Chondrocyte (in vitro differentiated cells): ENCODE measurements at regions not wholly inside any gene's neighbourhood (a gene's known extent, or its start where the extent isn't known, plus 50 kb on each side); places are given as distances from the start of the nearest gene placed in this dataset.

Source experiments
- DNase-seq: peaks from one replicate; pipeline ENCODE4 v3.0.0; 2021; ENCODE audit warnings: mixed read lengths, low spot score
- H3K27ac Mint-ChIP-seq: one replicate; pipeline ENCODE4 v1.8.0; 2021; ENCODE audit warnings: mild to moderate bottlenecking, moderate library complexity, mixed read lengths; ENCODE audit not compliant: unreplicated experiment
- H3K27me3 Mint-ChIP-seq: 2 replicates; pipeline ENCODE4 v1.8.0; 2021; ENCODE audit warnings: low read depth, mixed read lengths
- H3K36me3 Mint-ChIP-seq: 2 replicates; pipeline ENCODE4 v1.8.0; 2021; ENCODE audit warnings: low read depth, mixed read lengths
- H3K4me1 Mint-ChIP-seq: 2 replicates; pipeline ENCODE4 v1.8.0; 2021; ENCODE audit warnings: low read depth, mild to moderate bottlenecking, mixed read lengths
- H3K4me3 Mint-ChIP-seq: one replicate; pipeline ENCODE4 v1.8.0; 2021; ENCODE audit warnings: mild to moderate bottlenecking, moderate library complexity, mixed read lengths; ENCODE audit not compliant: unreplicated experiment
- H3K9me3 Mint-ChIP-seq: 2 replicates; pipeline ENCODE4 v1.8.0; 2021; ENCODE audit warnings: low read depth, mixed read lengths
- CTCF ChIP-seq: fragments of 200-600 bp; sonication (generic); IDR thresholded peaks from 2 replicates; pipeline ENCODE4 v1.5.0; 2021; ENCODE audit warnings: antibody characterized with exemption, mild to moderate bottlenecking, moderate library complexity

DNA sequence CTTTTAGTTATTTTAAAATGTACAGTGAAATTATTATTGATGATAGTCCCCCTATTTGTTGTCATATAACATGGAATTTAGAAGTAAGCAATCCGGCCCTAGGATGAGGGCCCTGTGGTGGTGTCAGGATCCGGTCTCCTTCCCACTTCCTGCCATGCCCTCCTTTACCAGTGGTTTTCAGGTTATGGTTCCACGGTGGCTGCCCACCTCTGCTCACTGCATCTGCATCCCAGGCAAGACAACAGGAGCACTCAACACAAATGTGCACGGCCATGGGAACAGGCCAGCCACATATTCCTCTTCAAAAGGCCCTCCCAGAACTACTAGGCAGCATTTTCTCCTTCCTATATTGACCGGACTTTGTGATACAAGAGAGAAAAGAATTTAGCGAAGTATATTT, 1007.2 kb downstream of the TBC1D22A start:
- H3K36me3 Mint-ChIP-seq, result no peaks in the 10 kb centered on the region
- H3K27me3 Mint-ChIP-seq, result peaks cover 13% of the 10 kb centered on the region
- TF ChIP-seq CTCF, result no peak
- no peak overlapping the region for H3K4me3 Mint-ChIP-seq
- H3K27ac Mint-ChIP-seq, result no peak overlapping the region
- no peaks in the 10 kb centered on the region for H3K4me1 Mint-ChIP-seq
- no peak for DNase-seq
- H3K9me3 Mint-ChIP-seq, result peaks cover 15% of the 10 kb centered on the region

- Mint-ChIP-seq H3K36me3 (no peaks in the 10 kb centered on the region), H3K9me3 (peaks cover 18% of the 10 kb centered on the region), H3K27me3 (peaks cover 7% of the 10 kb centered on the region), H3K27ac (no peak overlapping the region), H3K4me1 (no peaks in the 10 kb centered on the region), H3K4me3 (no peak overlapping the region)
- no peak for TF ChIP-seq CTCF
- no peak for DNase-seq
These were observed 1005.6 kb downstream of the TBC1D22A start for GRCh38 chr22:47768027-47768426.

DNA sequence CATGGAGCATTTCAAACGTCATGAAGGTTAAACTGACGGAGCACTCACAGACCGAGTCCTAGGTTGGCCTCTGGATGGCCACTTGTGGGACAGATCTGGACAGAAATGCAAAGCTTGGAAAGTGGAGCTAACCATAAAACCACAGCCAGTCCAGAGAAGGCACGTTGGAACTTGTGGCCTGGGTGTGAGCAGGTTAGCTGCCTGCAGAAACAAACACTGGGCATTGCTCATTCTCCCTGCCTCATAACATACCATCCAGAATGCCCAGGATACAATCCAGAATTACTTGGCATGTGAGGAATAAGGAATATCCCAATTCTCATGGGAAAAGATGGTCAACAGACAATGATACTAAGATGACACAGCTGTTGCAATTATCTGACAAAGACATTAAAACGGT, 1005.0 kb downstream of the TBC1D22A start:
- peaks cover 18% of the 10 kb centered on the region for H3K9me3 Mint-ChIP-seq

DNA sequence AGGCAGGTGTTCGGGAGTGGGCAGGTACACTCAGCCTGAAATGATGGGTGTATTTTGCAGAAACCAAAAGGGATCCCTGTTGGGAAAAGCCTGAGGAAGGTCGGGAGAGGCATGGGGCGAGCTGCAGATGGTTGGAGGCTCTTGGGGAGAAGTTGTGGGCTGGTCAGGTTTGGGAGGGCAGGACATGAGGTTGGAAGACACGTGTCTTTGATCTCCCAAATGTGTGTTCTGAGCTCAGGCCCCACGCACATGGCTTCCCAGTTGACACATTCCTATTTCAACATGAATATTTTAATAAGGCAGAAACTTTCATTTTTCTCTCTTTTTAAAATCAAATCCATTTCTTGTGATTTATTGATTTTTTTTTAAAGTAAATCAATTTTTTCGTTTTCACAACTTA, 1003.3 kb downstream of the TBC1D22A start:
- H3K4me1 Mint-ChIP-seq, result no peaks in the 10 kb centered on the region
- no peak for TF ChIP-seq CTCF
- no peaks in the 10 kb centered on the region for H3K36me3 Mint-ChIP-seq
- H3K9me3 Mint-ChIP-seq, result peaks cover 10% of the 10 kb centered on the region
- no peak overlapping the region for H3K27ac Mint-ChIP-seq
- H3K27me3 Mint-ChIP-seq, result peaks cover 4% of the 10 kb centered on the region
- DNase-seq, result no peak
- no peak overlapping the region for H3K4me3 Mint-ChIP-seq

More for the DNA sequence above, 1005.0 kb downstream of the TBC1D22A start:
- TF ChIP-seq CTCF, result no peak
- Mint-ChIP-seq H3K4me1 (no peaks in the 10 kb centered on the region), H3K4me3 (no peak overlapping the region), H3K27ac (no peak overlapping the region), H3K27me3 (peaks cover 4% of the 10 kb centered on the region), H3K36me3 (no peaks in the 10 kb centered on the region)
- DNase-seq, result no peak

DNA sequence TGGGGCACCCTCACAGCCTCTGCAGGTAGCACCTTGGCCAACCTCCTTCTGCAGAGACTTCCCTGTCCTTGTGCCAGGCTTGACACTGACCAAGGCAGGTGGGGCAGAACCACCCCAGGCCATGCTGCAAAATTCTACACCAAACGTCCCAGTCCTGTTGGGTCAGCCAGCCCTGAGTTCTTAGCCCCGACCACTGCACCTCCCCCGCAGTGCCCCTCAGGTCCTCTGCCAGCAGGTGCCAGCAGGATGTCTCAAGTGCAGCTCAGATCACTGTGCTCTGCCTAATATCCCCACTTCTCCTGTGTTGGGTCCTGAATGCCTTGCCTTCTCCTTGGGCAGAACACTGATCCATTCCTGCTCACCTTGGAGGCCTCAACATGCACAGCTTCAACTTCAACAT, 999.7 kb downstream of the TBC1D22A start:
- DNase-seq, result no peak
- no peaks in the 10 kb centered on the region for H3K36me3 Mint-ChIP-seq
- H3K27ac Mint-ChIP-seq, result no peak overlapping the region
- H3K9me3 Mint-ChIP-seq, result peaks cover 9% of the 10 kb centered on the region
- no peak overlapping the region for H3K4me3 Mint-ChIP-seq
- H3K27me3 Mint-ChIP-seq, result peaks cover 5% of the 10 kb centered on the region
- TF ChIP-seq CTCF, result no peak
- H3K4me1 Mint-ChIP-seq, result no peaks in the 10 kb centered on the region
